Activated naive CD4-positive, alpha-beta T cell treated with anti-CD3 and anti-CD28 coated beads, Interleukin-2, amount 10 ng/mL, durations not matched to agents 7 days and 5 days (primary cell): ENCODE measurements at regions not wholly inside any gene's neighbourhood (a gene's known extent, or its start where the extent isn't known, plus 50 kb on each side); places are given as distances from the start of the nearest gene placed in this dataset.

Experiments used
- CTCF ChIA-PET: fragments of 350-600 bp; sonication (Branson Sonifier 250); formaldehyde crosslinking; loops from one replicate; lab custom pipeline; 2021; ENCODE audit warnings: antibody characterized with exemption; lab: Charles Lee
- DNase-seq: peaks from one replicate; pipeline ENCODE4 v3.0.0-alpha.2; 2020
- H3K27ac Mint-ChIP-seq: one replicate; pipeline ENCODE4 v1.8.0; 2021; ENCODE audit warnings: mild to moderate bottlenecking, moderate library complexity, mixed read lengths
- H3K27me3 Mint-ChIP-seq: one replicate; pipeline ENCODE4 v1.8.0; 2021; ENCODE audit warnings: mild to moderate bottlenecking, mixed read lengths
- H3K36me3 Mint-ChIP-seq: one replicate; pipeline ENCODE4 v1.8.0; 2021; ENCODE audit warnings: mixed read lengths
- H3K4me1 Mint-ChIP-seq: one replicate; pipeline ENCODE4 v1.8.0; 2021; ENCODE audit warnings: mixed read lengths
- H3K4me3 Mint-ChIP-seq: one replicate; pipeline ENCODE4 v1.8.0; 2021; ENCODE audit warnings: mild to moderate bottlenecking, moderate library complexity, mixed read lengths
- H3K9me3 Mint-ChIP-seq: one replicate; pipeline ENCODE4 v1.8.0; 2021; ENCODE audit warnings: mixed read lengths

DNA sequence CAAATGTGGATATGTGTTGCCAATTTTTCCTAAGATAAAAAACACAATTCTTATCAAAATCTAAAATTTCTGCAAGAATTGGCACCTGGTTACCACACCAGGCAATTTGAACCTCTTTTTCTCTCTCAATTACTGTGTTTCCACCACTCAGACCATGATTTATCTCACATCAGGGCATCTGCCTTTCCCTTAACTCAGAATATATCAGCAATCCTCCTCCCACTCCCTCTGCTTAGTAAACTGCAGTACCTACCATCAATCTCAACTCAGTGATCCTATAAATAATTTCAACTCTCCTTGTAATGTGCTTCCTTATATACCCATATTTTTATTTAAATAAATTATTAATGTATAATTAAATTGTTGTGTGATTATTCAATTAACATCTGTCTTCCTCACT lies 212.3 kb upstream of the PCDH15 start:
- H3K4me3 Mint-ChIP-seq = no peak overlapping the region
- H3K27me3 Mint-ChIP-seq = no peaks in the 10 kb centered on the region
- H3K36me3 Mint-ChIP-seq = no peaks in the 10 kb centered on the region
- no peak for DNase-seq
- CTCF ChIA-PET = no interaction called here
- no peaks in the 10 kb centered on the region for H3K9me3 Mint-ChIP-seq
- no peaks in the 10 kb centered on the region for H3K4me1 Mint-ChIP-seq
- H3K27ac Mint-ChIP-seq = no peak overlapping the region

DNA sequence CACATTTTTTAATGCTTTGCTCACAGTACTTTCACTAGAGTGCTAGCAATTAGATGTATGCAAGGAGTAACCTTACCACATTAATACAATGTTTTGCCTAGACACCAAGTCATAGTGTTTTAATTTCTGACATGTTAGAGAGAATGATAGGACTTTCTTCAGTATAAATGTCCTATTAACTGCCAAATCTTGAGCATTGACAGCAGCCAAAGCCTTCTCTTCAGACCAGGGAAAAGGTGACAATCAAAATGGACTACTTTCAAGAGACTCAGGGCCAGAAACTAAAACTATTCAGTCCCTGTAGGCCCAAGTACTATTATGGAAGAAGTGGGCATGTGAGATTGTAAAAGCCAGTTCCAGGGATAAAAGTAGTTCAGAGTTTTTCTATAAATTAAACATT lies 201.4 kb upstream of the PCDH15 start:
- no peak for DNase-seq
- Mint-ChIP-seq H3K4me3 (no peak overlapping the region), H3K27ac (no peak overlapping the region), H3K4me1 (no peaks in the 10 kb centered on the region), H3K36me3 (no peaks in the 10 kb centered on the region), H3K9me3 (peaks cover 8% of the 10 kb centered on the region), H3K27me3 (no peaks in the 10 kb centered on the region)
- CTCF ChIA-PET = no interaction called here

DNA sequence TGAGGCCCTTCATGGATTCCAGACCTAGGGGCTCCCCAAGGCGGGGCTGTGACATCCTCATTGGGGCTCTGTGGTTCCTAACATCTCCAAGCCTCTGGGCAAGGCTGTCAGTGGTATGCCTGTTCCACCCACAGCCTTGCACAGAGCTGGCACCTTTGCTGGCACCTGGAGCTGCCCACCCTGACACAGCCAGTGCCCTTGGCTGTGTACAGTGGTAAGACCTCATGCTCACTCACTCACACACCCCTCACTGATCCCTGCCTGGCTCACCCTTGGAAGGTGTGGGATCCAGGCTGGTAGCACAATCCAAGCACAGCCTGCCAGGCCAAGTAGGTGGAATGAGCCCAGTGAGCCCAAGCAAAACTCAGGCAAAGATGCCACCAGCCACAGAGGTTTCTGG lies 200.4 kb upstream of the PCDH15 start:
- DNase-seq = no peak
- H3K4me1 Mint-ChIP-seq = no peaks in the 10 kb centered on the region
- no peak overlapping the region for H3K4me3 Mint-ChIP-seq
- H3K36me3 Mint-ChIP-seq = no peaks in the 10 kb centered on the region
- CTCF ChIA-PET = no interaction called here
- no peak overlapping the region for H3K27ac Mint-ChIP-seq
- H3K9me3 Mint-ChIP-seq = peaks cover 10% of the 10 kb centered on the region
- no peaks in the 10 kb centered on the region for H3K27me3 Mint-ChIP-seq

- no peak overlapping the region for H3K4me3 Mint-ChIP-seq
- peaks cover 12% of the 10 kb centered on the region for H3K9me3 Mint-ChIP-seq
- no peak overlapping the region for H3K27ac Mint-ChIP-seq
- no peak for DNase-seq
- no peaks in the 10 kb centered on the region for H3K27me3 Mint-ChIP-seq
- H3K36me3 Mint-ChIP-seq = no peaks in the 10 kb centered on the region
- CTCF ChIA-PET = no interaction called here
- no peaks in the 10 kb centered on the region for H3K4me1 Mint-ChIP-seq
Observed at GRCh38 chr10:54993148-54993547, 192.1 kb upstream of the PCDH15 start.

GRCh38 chr10:54985732-54986131 lies 184.7 kb upstream of the PCDH15 start:
- Mint-ChIP-seq H3K4me1 (no peaks in the 10 kb centered on the region), H3K4me3 (no peak overlapping the region), H3K27me3 (no peaks in the 10 kb centered on the region), H3K9me3 (peaks cover 5% of the 10 kb centered on the region), H3K27ac (no peak overlapping the region), H3K36me3 (no peaks in the 10 kb centered on the region)
- no peak for DNase-seq
- CTCF ChIA-PET = interaction anchor here (0.7 kb wide), 1 partner anchor 82 kb away, joined by 3 read pairs; no protein-coding TSS in a partner anchor

- Mint-ChIP-seq H3K27me3 (no peaks in the 10 kb centered on the region), H3K4me3 (no peak overlapping the region), H3K4me1 (no peaks in the 10 kb centered on the region), H3K9me3 (peaks cover 5% of the 10 kb centered on the region), H3K36me3 (no peaks in the 10 kb centered on the region), H3K27ac (no peak overlapping the region)
- DNase-seq = no peak
- CTCF ChIA-PET = no interaction called here
Observed at GRCh38 chr10:54983255-54983654, 182.2 kb upstream of the PCDH15 start.

DNA sequence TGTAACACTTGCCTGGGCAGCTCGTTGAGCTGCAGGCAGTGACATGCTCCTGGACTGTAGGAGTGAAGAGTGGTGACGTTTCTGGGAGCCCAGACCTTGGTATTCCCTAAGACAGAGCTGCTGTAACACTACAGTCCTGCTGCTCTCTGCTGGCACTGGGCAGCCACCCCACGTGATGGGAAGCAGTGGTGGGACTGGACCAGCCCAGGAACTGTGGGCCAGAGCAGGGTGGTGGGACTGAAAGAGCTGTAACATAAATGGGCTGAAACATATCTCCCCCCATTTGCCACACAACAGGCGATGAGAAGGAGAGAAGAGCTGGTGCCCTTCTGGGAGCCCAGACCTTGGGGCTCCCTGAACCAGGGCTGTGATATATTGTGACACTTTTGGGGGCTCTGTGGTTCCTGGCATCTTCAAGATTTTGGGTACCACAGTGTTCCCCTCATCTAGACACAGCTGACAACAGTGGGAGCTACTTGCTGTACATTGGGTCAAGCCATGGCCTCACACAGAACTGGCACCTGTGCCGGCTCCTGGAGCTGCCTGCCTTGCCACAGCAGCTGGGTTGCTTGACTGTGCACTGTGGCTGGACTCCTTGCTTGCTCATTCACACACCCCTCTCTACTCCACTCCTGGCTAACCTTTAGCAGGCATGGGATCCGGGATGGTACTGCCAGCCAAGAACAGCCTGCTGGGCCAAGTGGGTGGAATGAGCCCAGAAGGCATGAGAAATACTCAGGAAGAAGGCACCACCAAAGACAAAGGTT lies 161.3 kb upstream of the PCDH15 start:
- no peak overlapping the region for H3K27ac Mint-ChIP-seq
- no peaks in the 10 kb centered on the region for H3K27me3 Mint-ChIP-seq
- no peaks in the 10 kb centered on the region for H3K36me3 Mint-ChIP-seq
- DNase-seq = no peak
- peaks cover 13% of the 10 kb centered on the region for H3K9me3 Mint-ChIP-seq
- no peaks in the 10 kb centered on the region for H3K4me1 Mint-ChIP-seq
- H3K4me3 Mint-ChIP-seq = no peak overlapping the region
- CTCF ChIA-PET = no interaction called here

DNA sequence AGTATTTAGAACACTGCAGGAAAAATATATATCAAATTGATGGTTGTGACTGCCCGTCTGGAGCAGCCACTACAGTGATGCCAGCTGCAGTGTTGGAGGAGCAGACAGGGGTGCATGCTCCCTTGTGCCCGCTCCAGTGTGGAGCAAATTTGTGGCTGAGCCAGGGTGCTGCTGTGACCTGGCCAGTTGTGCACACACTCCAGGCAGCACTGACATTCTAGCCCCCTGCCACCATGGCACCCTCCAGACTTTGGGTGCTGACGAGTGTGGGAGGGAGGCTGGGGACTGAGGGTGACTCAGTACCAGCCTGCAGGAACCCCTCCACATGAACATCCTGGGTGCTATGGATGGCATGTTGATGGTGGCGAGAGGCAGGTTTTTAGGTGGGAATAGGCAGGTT lies 160.0 kb upstream of the PCDH15 start:
- Mint-ChIP-seq H3K4me3 (no peak overlapping the region), H3K36me3 (no peaks in the 10 kb centered on the region), H3K9me3 (peaks cover 13% of the 10 kb centered on the region), H3K27me3 (no peaks in the 10 kb centered on the region), H3K27ac (no peak overlapping the region), H3K4me1 (no peaks in the 10 kb centered on the region)
- DNase-seq = no peak
- CTCF ChIA-PET = no interaction called here

DNA sequence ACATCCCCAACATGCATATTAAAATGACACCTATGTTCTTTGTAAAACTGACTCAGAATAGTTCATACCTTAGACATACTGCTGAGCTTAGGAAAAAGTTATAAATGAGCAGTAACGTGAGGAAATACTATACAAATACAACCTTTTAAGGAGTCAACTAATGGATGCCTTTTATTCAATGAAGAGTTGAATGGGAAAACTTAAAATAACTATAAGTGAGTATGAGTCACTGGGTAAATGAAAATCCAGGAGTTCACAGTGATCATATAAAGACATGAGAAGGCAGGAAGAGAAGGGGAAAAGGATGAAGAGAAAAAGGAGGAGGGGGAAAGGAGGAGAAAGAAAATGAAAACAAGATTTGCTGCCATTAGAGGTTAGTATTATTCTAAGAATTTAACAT lies 157.8 kb upstream of the PCDH15 start:
- Mint-ChIP-seq H3K27ac (no peak overlapping the region), H3K27me3 (no peaks in the 10 kb centered on the region), H3K9me3 (peaks cover 10% of the 10 kb centered on the region), H3K36me3 (no peaks in the 10 kb centered on the region), H3K4me1 (no peaks in the 10 kb centered on the region), H3K4me3 (no peak overlapping the region)
- DNase-seq = no peak
- CTCF ChIA-PET = no interaction called here

GRCh38 chr10:54947605-54948004 lies 146.6 kb upstream of the PCDH15 start:
- Mint-ChIP-seq H3K9me3 (peaks cover 8% of the 10 kb centered on the region), H3K4me3 (no peak overlapping the region), H3K27ac (no peak overlapping the region), H3K36me3 (no peaks in the 10 kb centered on the region), H3K27me3 (no peaks in the 10 kb centered on the region), H3K4me1 (no peaks in the 10 kb centered on the region)
- CTCF ChIA-PET = no interaction called here
- no peak for DNase-seq

GRCh38 chr10:54940418-54940817 lies 139.4 kb upstream of the PCDH15 start:
- DNase-seq = no peak

GRCh38 chr10:54914049-54914448 lies 113.0 kb upstream of the PCDH15 start:
- Mint-ChIP-seq H3K27ac (no peak overlapping the region), H3K9me3 (peaks cover 20% of the 10 kb centered on the region)

More at GRCh38 chr10:54940418-54940817, 139.4 kb upstream of the PCDH15 start:
- H3K27ac Mint-ChIP-seq = no peak overlapping the region
- H3K9me3 Mint-ChIP-seq = peaks cover 4% of the 10 kb centered on the region
- CTCF ChIA-PET = no interaction called here
- no peaks in the 10 kb centered on the region for H3K27me3 Mint-ChIP-seq
- H3K4me3 Mint-ChIP-seq = no peak overlapping the region
- no peaks in the 10 kb centered on the region for H3K4me1 Mint-ChIP-seq
- H3K36me3 Mint-ChIP-seq = no peaks in the 10 kb centered on the region

GRCh38 chr10:54909165-54909564 lies 108.1 kb upstream of the PCDH15 start:
- H3K9me3 Mint-ChIP-seq = peaks cover 18% of the 10 kb centered on the region
- no peak overlapping the region for H3K27ac Mint-ChIP-seq
- H3K4me3 Mint-ChIP-seq = no peak overlapping the region
- H3K27me3 Mint-ChIP-seq = no peaks in the 10 kb centered on the region
- CTCF ChIA-PET = interaction anchor here (1.5 kb wide), 1 partner anchor 8 kb away, joined by 3 read pairs; no protein-coding TSS in a partner anchor
- H3K36me3 Mint-ChIP-seq = no peaks in the 10 kb centered on the region
- no peak for DNase-seq
- no peaks in the 10 kb centered on the region for H3K4me1 Mint-ChIP-seq

More at GRCh38 chr10:54914049-54914448, 113.0 kb upstream of the PCDH15 start:
- Mint-ChIP-seq H3K4me1 (no peaks in the 10 kb centered on the region), H3K27me3 (no peaks in the 10 kb centered on the region), H3K4me3 (no peak overlapping the region), H3K36me3 (no peaks in the 10 kb centered on the region)
- no peak for DNase-seq
- CTCF ChIA-PET = no interaction called here

GRCh38 chr10:54908019-54908418 lies 107.0 kb upstream of the PCDH15 start:
- Mint-ChIP-seq H3K9me3 (peaks cover 16% of the 10 kb centered on the region), H3K4me3 (no peak overlapping the region), H3K4me1 (no peaks in the 10 kb centered on the region), H3K27me3 (no peaks in the 10 kb centered on the region), H3K27ac (no peak overlapping the region), H3K36me3 (no peaks in the 10 kb centered on the region)
- no peak for DNase-seq
- CTCF ChIA-PET = interaction anchor here (1.5 kb wide), 1 partner anchor 9 kb away, joined by 3 read pairs; no protein-coding TSS in a partner anchor

- CTCF ChIA-PET = interaction anchor here (0.7 to 1.7 kb wide), 2 partner anchors 12 to 217 kb away, joined by 3 to 5 read pairs; no protein-coding TSS in a partner anchor
- DNase-seq = no peak
- Mint-ChIP-seq H3K27me3 (no peaks in the 10 kb centered on the region), H3K4me3 (no peak overlapping the region), H3K27ac (no peak overlapping the region), H3K9me3 (peaks cover 14% of the 10 kb centered on the region), H3K36me3 (no peaks in the 10 kb centered on the region), H3K4me1 (no peaks in the 10 kb centered on the region)
Observed at GRCh38 chr10:54906940-54907339, 105.9 kb upstream of the PCDH15 start.
